ENCODE measurements at regions not wholly inside any gene's neighbourhood (a gene's known extent, or its start where the extent isn't known, plus 50 kb on each side); places are given as distances from the start of the nearest gene placed in this dataset.

- WGBS, 2 donors: 93 to 94% methylated on average over 2 of the region's 2 CpGs
- H3K9me3 ChIP-seq (ENCODE audit: control insufficient read depth in 4 of 4, insufficient read depth in 3 of 4, low read length in 3 of 4): no peaks in the 10 kb centered on the region
- H3K4me3 ChIP-seq: no peak overlapping the region
- no peak overlapping the region for H3K27ac ChIP-seq (ENCODE audit: low read depth in 1 of 2, low read length in 1 of 2)
- no peaks in the 10 kb centered on the region for H3K27me3 ChIP-seq (ENCODE audit: control insufficient read depth in 3 of 3, insufficient read depth in 3 of 3, low read length in 2 of 3)
- H3K36me3 ChIP-seq (ENCODE audit: control insufficient read depth in 4 of 4, insufficient read depth in 4 of 4, low read length in 4 of 4): no peaks in the 10 kb centered on the region
- H3K4me1 ChIP-seq (ENCODE audit: control insufficient read depth in 5 of 5, insufficient read depth in 5 of 5, low read length in 5 of 5): peaks cover 0 to 7% (median 0%) of the 10 kb centered on the region in 5 donors
- no peak for DNase-seq
- H3K9ac ChIP-seq (ENCODE audit: insufficient read depth in 1 of 2, low read length in 2 of 2): no peak overlapping the region
- no peak for ATAC-seq (ENCODE audit: insufficient read depth, low FRiP score)
- no peak for TF ChIP-seq CTCF (IDR thresholded peaks at IDR 0.05; ENCODE audit: control extremely low read depth, extremely low read depth)
Measured at GRCh38 chr9:13534006-13534405, 254.5 kb upstream of the MPDZ start.

GRCh38 chr9:13532407-13532806 lies 252.9 kb upstream of the MPDZ start:
- WGBS, 2 donors: 33 to 35% methylated on average over 2 of the region's 2 CpGs
- H3K9ac ChIP-seq (ENCODE audit: insufficient read depth in 1 of 2, low read length in 2 of 2): no peak overlapping the region
- no peak overlapping the region for H3K4me3 ChIP-seq
- no peaks in the 10 kb centered on the region for H3K9me3 ChIP-seq (ENCODE audit: control insufficient read depth in 4 of 4, insufficient read depth in 3 of 4, low read length in 3 of 4)
- no peaks in the 10 kb centered on the region for H3K27me3 ChIP-seq (ENCODE audit: control insufficient read depth in 3 of 3, insufficient read depth in 3 of 3, low read length in 2 of 3)
- no peak for TF ChIP-seq CTCF (IDR thresholded peaks at IDR 0.05; ENCODE audit: control extremely low read depth, extremely low read depth)
- H3K36me3 ChIP-seq (ENCODE audit: control insufficient read depth in 4 of 4, insufficient read depth in 4 of 4, low read length in 4 of 4): no peaks in the 10 kb centered on the region
- no peak for ATAC-seq (ENCODE audit: insufficient read depth, low FRiP score)
- no peak overlapping the region for H3K27ac ChIP-seq (ENCODE audit: low read depth in 1 of 2, low read length in 1 of 2)
- peak in 1 of 3 donors; percentile 47 for DNase-seq
- H3K4me1 ChIP-seq (ENCODE audit: control insufficient read depth in 5 of 5, insufficient read depth in 5 of 5, low read length in 5 of 5): peaks cover 0 to 7% (median 0%) of the 10 kb centered on the region in 5 donors

- ATAC-seq (ENCODE audit: insufficient read depth, low FRiP score) (no peak), DNase-seq (no peak)
- Histone ChIP-seq H3K4me3 (no peak overlapping the region), H3K9ac (ENCODE audit: insufficient read depth in 1 of 2, low read length in 2 of 2) (no peak overlapping the region), H3K27me3 (ENCODE audit: control insufficient read depth in 3 of 3, insufficient read depth in 3 of 3, low read length in 2 of 3) (no peaks in the 10 kb centered on the region), H3K36me3 (ENCODE audit: control insufficient read depth in 4 of 4, insufficient read depth in 4 of 4, low read length in 4 of 4) (no peaks in the 10 kb centered on the region), H3K9me3 (ENCODE audit: control insufficient read depth in 4 of 4, insufficient read depth in 3 of 4, low read length in 3 of 4) (no peaks in the 10 kb centered on the region), H3K27ac (ENCODE audit: low read depth in 1 of 2, low read length in 1 of 2) (no peak overlapping the region), H3K4me1 (ENCODE audit: control insufficient read depth in 5 of 5, insufficient read depth in 5 of 5, low read length in 5 of 5) (peaks cover 0 to 7% (median 0%) of the 10 kb centered on the region in 5 donors)
- WGBS, 2 donors: 72 to 75% methylated on average over 6 of the region's 6 CpGs
- no peak for TF ChIP-seq CTCF (IDR thresholded peaks at IDR 0.05; ENCODE audit: control extremely low read depth, extremely low read depth)
Measured at GRCh38 chr9:13529321-13530104, 250.0 kb upstream of the MPDZ start.
